HG03066 (cell line): ENCODE measurements at regions not wholly inside any gene's neighbourhood (a gene's known extent, or its start where the extent isn't known, plus 50 kb on each side); places are given as distances from the start of the nearest gene placed in this dataset.

ENCODE experiments used
- ATAC-seq: cut with Tn5 transposase; IDR thresholded peaks from one replicate; pipeline ENCODE4 v1.9.1; 2021; ENCODE audit warnings: low read depth; ENCODE audit not compliant: unreplicated experiment

DNA sequence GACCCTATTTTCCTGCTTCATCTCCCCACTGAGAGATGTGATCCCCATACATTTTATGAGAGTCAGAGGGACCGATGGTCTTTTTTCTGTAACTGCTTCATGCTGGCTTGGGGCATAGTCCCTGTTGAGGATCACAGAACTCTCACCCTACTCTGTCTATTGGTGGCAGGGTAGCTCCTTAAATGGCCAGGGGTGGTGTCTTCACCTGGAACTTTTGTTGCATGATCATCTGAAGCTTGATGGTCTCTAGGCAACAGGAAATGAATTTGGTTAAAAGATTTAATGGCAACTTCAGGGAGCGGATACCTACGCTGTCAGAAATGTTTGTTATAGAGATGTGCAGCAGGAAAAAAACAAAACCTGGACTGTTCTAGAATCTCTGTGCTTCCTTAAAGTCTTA lies 87.0 kb upstream of the GLIS3 start:
- no peak for ATAC-seq

DNA sequence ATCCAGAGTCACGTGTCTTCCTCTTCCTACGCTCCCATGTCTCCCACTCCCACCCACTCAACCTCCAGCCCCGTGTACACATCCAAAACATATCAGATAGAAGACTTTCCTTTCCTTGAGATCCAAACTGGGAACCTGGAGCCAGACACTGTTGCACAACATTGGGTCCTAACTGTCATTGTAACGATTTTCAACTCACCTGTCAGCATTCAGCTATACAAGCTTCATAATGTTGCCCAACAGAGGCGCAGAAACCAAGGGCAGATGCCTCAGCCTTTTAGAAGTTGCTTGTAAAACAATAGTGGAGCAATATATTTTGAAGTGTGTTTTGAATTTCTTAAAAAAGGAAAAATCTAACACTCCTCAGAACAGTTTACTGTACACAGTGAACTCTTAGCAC lies 84.9 kb upstream of the GLIS3 start:
- no peak for ATAC-seq

DNA sequence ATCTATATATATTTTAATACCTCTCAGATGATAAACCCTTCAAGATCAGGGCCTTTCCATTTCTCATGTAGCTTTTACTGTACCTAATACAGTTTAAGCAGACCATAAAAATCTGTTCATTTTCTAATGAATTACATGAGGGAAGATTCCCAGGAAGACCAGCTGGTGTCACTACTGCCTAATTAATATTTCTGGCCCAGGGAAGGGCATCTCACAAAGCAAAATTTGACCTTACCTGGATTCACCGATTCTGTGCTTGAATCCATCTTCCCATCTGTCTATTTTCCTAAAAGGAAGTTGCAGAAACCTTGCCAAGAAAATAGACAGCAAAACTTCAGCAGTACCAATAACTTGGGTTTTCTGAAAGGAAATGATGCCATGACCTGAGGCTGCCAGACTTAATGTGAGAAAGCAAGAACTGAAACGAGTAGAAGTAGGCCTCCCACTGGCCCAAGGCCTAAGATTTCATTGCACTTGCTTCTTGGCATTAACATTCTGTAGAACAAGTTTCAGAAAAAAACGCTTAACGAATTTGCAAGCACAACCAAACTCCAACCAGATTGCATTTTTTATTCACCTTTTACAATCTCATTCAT lies 83.0 kb upstream of the GLIS3 start:
- no peak for ATAC-seq

DNA sequence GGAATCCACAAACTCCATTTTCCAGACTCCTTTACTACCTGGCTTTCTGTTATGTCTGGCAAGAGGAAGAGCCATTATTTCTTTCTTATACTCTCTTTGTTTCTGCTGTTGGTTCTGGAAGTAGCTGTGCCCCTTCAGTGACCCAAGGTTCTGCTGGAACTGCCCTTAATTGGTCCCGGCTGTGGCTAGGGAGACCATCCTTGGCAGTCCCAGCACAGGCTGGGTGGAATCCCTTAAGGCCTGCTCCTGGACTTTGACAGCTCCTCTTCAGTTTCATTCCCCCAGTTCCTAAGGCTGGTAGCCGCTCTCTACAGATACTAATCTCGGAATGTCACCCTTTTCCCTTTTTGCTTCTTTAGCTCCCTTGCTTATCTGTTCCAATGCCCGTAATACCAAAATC lies 81.9 kb upstream of the GLIS3 start:
- ATAC-seq: no peak

DNA sequence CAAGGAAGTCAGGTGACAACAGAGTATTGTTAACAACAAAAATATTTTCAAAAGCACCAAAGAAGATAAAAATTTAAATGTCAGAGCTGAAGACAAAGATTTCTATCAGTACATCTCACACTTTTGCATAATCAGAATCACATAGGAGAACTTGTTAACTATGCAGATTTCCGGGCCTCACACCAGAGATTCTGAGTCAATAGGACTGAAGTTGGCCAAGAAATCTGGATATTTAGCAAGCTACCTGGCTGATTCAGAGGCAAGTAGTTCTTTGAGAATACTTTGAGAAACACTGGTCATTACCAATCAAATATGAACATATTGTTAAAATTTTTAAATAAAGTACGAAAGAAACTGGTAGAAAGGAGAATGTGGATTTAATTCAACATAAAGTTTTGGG lies 80.5 kb upstream of the GLIS3 start:
- ATAC-seq: no peak

DNA sequence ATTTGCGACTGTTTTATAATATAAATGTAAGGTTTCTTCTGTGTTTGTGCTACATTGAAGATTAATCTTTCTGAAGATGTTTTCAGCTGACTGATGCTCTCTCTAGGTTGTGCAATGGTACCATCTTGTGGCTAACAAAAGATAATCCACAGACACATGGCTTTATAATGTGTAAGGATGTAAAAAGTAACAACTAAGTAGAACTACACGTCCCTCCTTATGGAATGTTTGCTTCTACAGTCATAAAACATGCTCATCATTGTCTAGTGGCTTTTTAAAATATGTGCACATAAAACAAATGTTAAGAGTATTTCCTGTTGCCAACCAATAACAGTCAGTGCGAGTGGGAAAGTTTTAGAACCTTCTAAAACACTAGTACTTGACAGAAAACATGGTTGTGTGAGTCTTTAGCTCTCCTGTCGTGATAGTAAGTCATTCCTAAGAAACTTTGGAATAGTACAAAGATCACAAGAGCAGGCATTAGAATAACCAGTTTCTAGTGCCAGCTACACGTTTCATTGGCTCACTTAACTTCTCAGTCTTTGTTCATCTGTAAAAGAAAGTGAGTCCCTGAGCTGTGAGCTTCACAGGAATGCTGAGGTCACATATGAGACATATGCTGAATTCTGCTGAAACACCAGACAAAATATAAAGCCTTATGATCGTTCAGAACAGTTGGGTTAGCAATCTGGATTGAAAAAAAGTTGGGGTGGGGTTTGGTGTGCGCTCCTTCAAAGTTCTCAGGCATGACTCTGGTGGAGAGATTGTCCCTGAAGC lies 75.7 kb upstream of the GLIS3 start:
- ATAC-seq: no peak

DNA sequence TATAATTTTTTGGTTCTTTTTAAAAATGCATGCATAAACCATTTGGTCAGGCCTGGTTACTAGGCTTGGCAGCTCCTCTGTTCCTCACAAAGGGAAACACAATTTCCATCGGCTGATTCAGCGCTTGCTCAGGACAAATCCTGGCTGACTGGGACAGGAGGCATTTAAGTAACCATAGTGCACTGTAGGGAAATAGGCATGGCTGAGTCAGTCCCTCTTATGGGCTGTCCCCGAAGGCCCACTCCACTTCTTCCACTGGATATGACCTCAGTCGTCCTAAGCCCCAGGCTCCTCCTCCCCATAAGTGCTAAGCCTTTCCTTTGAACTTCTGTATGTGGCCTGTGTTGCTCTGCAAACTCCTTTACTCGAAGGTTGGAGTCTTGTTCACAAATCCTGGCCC lies 71.2 kb upstream of the GLIS3 start:
- ATAC-seq: no peak

DNA sequence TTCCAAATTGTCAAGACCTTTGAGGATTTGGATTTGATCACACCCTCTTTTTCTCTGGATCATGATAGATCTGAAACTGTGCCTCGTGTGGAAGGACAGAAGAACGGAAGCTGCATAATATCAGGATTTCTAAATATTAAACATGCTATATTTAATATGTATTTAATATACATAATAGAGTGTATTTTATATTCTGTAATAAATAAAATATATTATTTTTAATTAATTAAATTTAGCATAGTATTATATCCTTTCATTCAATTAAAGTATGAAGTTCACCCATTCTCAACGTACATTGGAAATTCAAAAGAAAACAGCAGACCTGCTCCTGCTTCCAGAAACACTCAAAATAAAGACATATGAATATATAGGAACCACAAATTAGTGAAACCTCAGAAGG lies 70.6 kb upstream of the GLIS3 start:
- no peak for ATAC-seq

DNA sequence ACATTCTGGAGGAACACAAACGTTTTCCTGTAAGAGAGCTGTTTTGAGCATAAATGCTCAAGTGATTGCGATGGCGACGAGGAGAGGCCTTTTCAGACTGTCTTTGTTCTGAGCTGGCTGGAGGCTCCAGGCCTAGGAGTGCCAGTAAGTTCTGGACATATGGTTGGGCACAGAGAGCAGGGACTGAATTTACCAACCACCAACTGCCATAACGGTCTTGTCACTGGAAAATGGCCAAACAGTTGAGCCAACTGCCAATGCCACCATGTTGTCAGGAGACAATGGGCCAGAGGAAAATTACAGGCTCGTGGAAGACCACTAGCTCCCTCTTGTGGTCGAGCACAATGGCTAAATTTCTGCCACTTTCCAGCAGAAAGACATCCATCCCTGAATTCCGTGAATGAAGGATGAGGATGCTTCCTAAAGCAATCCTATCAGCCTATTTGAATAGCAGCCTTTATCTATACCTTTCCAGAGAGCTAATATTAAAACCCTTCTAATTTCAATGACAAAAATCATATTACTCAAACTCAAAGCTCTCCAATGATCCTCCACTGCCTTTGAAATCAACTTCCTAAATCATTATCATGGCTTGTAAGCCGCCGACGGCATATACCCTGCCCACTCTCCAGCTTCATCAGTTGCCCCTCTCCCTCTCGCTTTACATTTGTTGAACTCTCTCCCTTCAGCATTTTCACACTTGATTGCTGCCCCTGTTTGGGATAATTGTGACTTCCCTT lies 66.9 kb upstream of the GLIS3 start:
- no peak for ATAC-seq

DNA sequence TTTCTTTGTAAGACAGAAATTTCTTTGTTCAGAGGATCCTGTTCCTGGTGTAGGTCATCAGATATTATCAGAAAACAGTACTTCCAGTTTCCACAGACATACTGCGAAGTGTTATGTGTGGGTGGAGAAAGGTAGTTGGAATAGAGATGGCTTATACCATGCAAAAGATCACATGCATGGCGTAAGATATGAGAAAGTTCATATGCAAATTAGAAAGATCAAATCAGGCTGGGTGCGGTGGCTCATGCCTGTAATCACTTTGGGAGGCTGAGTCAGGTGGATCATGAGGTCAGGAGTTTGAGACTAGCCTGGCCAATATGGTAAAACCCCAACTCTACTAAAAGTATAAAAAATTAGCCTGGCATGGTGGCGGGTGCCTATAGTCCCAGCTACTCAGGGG lies 65.2 kb upstream of the GLIS3 start:
- ATAC-seq: no peak

DNA sequence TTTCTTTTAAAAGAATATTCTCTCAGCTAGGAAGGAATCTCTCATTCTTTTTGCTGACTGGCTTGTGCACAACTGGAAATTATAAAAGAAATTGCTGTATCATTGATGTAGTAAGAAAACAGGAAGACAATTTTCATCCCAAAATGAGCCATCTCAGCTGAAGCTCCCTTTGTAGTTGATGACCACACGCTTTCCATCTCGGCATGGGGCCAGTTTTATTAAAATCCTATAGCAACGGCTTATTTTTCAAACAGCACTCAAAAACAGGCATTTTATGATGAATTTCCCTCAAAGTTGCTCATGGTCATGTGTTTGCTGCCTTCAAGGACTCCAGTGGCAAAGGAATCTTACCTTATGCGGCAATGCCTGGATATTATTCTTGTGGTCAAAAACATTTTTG lies 62.4 kb upstream of the GLIS3 start:
- no peak for ATAC-seq

DNA sequence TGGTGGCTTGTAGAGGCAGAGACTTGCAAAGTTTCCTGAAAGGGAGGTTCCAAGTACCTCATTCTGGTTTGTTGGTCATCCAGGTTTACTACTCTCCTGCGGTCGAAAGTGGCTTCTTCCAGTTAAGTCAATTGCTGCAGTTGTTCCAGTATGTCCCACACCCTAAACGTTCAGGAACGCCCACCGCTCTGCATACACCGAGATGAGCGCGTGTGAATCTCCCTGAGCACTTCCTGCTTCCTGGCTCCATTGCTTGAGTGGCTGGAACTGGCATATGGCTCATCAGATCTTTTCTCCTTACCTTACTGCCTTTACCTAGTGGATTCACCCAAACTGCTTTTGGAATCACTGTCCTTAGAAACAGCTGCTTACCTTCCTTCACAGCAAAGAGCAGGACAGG lies 59.1 kb upstream of the GLIS3 start:
- ATAC-seq: no peak

DNA sequence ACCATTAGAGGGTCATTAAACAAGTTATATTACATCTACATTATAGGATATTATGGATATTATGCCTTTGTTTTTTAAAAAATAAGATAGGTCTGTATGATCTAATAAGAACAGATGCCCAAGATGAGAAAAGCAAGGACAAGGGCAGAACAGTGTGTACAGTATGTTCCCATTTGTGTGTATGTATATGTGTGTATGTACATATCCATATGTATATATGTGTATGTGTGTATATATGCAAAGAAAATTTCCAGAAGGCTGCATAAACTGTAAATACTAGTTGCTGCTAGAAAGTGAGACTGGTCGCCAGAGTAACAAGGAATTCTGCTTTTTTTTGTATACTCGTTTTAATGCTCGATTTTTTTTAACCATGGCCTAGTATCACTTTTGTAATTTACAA lies 58.1 kb upstream of the GLIS3 start:
- ATAC-seq: no peak

DNA sequence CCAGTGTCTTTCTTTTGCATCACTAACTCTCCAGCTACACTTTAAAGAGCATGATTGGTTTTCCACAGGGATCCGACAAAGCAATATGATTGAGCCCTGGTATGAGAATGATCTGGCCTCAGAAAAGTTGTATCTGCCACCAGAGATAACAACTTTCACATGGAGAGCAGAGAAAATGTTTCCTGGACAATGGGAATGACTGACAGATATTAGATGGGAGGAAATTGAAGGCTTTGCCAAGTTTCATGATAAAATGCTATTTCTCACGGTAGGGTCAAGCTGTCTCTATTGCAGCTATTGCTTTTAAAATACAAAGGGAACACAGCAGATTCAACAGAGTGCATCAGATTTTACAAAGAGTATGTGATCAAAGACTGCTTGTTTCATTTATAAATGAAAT lies 56.4 kb upstream of the GLIS3 start:
- no peak for ATAC-seq

DNA sequence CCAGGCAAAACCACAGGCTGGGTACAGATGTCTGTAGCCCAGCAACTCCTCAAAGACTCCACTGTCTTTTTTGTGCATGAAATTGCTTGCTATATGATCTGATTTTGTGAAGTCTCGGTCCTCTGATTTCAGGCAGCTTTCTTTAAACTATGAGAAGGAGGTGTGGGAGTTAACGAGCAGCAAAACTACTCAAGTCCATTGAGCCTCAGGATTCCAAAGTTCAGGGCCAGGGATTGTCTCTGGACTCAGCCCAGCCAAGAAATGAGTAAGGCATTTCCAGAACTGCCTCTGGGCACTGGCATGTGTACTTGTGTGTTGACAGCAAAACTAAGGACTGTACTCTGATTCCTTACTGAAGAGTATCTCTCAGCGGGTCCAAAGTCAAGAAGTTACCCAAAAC lies 53.4 kb upstream of the GLIS3 start:
- no peak for ATAC-seq

DNA sequence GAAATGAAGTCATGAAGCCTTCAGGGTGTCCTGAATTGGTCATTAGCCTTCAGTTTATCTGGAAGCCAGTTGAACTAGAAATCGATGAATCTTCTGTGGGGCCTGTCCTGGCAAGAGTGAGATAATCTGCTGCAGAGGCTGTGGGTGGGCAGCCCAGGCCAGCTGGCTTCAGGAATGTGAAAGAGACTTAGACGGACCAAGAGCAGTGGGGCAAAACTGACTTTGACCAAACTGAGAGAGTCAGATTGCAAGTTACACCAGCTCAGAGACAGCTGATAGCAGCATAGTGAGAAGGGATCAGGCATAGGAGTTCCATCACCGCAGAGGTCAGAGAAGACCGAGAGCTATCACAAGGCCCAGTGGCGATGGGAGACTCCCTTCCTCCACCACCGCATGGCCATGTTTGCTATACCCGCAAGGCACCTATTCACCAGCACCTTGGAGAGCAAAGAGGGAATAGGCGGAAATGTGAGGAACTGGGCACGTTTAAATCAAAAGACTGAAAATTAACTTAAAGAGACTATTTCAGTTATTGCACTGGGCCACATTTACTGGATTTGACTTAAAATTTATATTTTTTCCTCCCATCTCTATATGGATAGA lies 50.0 kb upstream of the GLIS3 start:
- no peak for ATAC-seq
